Loucy (cell line): ENCODE measurements at regions not wholly inside any gene's neighbourhood (a gene's known extent, or its start where the extent isn't known, plus 50 kb on each side); places are given as distances from the start of the nearest gene placed in this dataset.

Experiments used
- CTCF ChIP-seq: fragments of 200-600 bp; sonication (generic); conservative IDR thresholded peaks from 2 replicates; pipeline ENCODE4 v1.5.1; 2014; ENCODE audit warnings: mild to moderate bottlenecking, antibody characterized with exemption, low read length
- EZH2phosphoT487 ChIP-seq: fragments of 200-600 bp; IDR thresholded peaks from 2 replicates; pipeline ENCODE4 v1.6.1; 2018; ENCODE audit warnings: antibody characterized with exemption, mild to moderate bottlenecking, moderate library complexity, borderline replicate concordance

DNA sequence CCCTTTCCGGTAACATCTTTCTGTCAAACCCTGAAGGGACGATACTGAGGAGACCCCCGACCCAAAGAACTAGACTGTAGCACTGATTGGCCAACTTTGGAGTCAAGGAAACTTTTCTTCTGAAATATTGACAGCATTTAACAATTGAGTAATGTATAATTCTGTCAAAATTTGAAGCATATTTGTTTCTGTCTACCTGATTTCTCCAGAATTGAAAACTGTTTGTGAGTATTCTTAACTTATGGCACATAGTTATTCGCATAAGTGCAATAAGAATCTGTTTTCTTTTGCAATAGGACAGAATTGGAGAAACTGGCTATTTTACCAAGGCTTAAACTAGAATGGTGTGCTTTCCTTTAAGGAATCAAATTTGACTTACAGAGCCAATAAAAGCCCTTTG lies 267.1 kb upstream of the FOXN3 start:
- TF ChIP-seq EZH2phosphoT487: no peak
- no peak for TF ChIP-seq CTCF
